SK-N-MC (cell line): ENCODE measurements at regions not wholly inside any gene's neighbourhood (a gene's known extent, or its start where the extent isn't known, plus 50 kb on each side); places are given as distances from the start of the nearest gene placed in this dataset.

Experiments used
- EZH2 ChIP-seq: fragments of 200-600 bp; sonication (generic); IDR thresholded peaks from one replicate; pipeline ENCODE4 v1.6.1; 2017; ENCODE audit warnings: antibody characterized with exemption
- POLR2AphosphoS5 ChIP-seq: IDR thresholded peaks from 2 replicates; pipeline ENCODE4 v1.6.1; 2012; ENCODE audit warnings: mild to moderate bottlenecking, low read depth, low read length, borderline replicate concordance

DNA sequence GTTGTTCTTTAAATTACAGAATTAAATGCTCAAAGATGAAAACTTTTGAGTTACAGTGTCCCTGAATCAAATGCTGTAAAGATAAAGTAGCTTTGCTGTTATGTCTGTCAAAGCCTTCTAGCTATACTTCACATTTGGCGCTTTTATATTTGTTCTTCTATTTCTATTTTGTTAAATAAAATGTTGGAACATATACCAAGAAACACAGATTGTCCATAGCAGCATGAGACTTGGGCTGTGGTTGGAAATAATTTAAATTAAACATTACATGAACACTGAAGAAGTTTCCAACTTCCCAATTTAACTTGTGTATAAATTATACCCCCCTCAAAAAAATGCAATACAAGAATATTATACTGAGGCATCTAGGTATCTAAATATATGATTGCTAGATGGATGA, 249.8 kb downstream of the NR2F1-AS1 start:
- no peak for TF ChIP-seq POLR2AphosphoS5
- no peak for TF ChIP-seq EZH2
